KOPT-K1 (cell line): ENCODE measurements at regions not wholly inside any gene's neighbourhood (a gene's known extent, or its start where the extent isn't known, plus 50 kb on each side); places are given as distances from the start of the nearest gene placed in this dataset.

ENCODE experiments used
- H3K27ac ChIP-seq: fragments of 200-600 bp; sonication (generic); 2 replicates; pipeline ENCODE4 v1.5.1; 2016; ENCODE audit warnings: antibody characterized with exemption, mild to moderate bottlenecking, low read depth, low read length; ENCODE audit not compliant: poor library complexity, severe bottlenecking
- H3K36me3 ChIP-seq: fragments of 200-600 bp; sonication (generic); 2 replicates; pipeline ENCODE4 v1.5.1; 2017; ENCODE audit warnings: antibody characterized with exemption, mild to moderate bottlenecking, low read length, moderate library complexity; ENCODE audit not compliant: insufficient read depth
- H3K9me3 ChIP-seq: fragments of 200-600 bp; sonication (generic); 2 replicates; pipeline ENCODE4 v1.5.1; 2017; ENCODE audit warnings: antibody characterized with exemption, low read length, mild to moderate bottlenecking; ENCODE audit not compliant: insufficient read depth, poor library complexity, severe bottlenecking

- no peak overlapping the region for H3K27ac ChIP-seq
- peaks cover 4% of the 10 kb centered on the region for H3K9me3 ChIP-seq
- no peaks in the 10 kb centered on the region for H3K36me3 ChIP-seq
Observed at GRCh38 chr2:204066051-204066450, 129.5 kb downstream of the ICOS start.

GRCh38 chr2:204069804-204070203, 133.2 kb downstream of the ICOS start:
- Histone ChIP-seq H3K9me3 (peaks cover 4% of the 10 kb centered on the region), H3K36me3 (no peaks in the 10 kb centered on the region), H3K27ac (no peak overlapping the region)

GRCh38 chr2:204072443-204073324, 136.1 kb downstream of the ICOS start:
- H3K27ac ChIP-seq, result no peak overlapping the region
- no peaks in the 10 kb centered on the region for H3K36me3 ChIP-seq
- no peaks in the 10 kb centered on the region for H3K9me3 ChIP-seq

GRCh38 chr2:204074456-204074855, 137.9 kb downstream of the ICOS start:
- Histone ChIP-seq H3K27ac (no peak overlapping the region), H3K9me3 (no peaks in the 10 kb centered on the region), H3K36me3 (no peaks in the 10 kb centered on the region)

GRCh38 chr2:204078003-204078698, 141.6 kb downstream of the ICOS start:
- no peaks in the 10 kb centered on the region for H3K36me3 ChIP-seq
- no peaks in the 10 kb centered on the region for H3K9me3 ChIP-seq
- no peak overlapping the region for H3K27ac ChIP-seq

GRCh38 chr2:204081487-204082425, 145.2 kb downstream of the ICOS start:
- no peak overlapping the region for H3K27ac ChIP-seq
- no peaks in the 10 kb centered on the region for H3K36me3 ChIP-seq
- H3K9me3 ChIP-seq, result no peaks in the 10 kb centered on the region

GRCh38 chr2:204086167-204086566, 149.6 kb downstream of the ICOS start:
- no peak overlapping the region for H3K27ac ChIP-seq
- no peaks in the 10 kb centered on the region for H3K36me3 ChIP-seq

GRCh38 chr2:204089105-204089504, 152.5 kb downstream of the ICOS start:
- Histone ChIP-seq H3K27ac (no peak overlapping the region), H3K36me3 (no peaks in the 10 kb centered on the region), H3K9me3 (peaks cover 15% of the 10 kb centered on the region)

More at GRCh38 chr2:204086167-204086566, 149.6 kb downstream of the ICOS start:
- no peaks in the 10 kb centered on the region for H3K9me3 ChIP-seq

GRCh38 chr2:204089574-204089973, 153.0 kb downstream of the ICOS start:
- Histone ChIP-seq H3K27ac (no peak overlapping the region), H3K36me3 (no peaks in the 10 kb centered on the region), H3K9me3 (peaks cover 15% of the 10 kb centered on the region)

GRCh38 chr2:204090021-204090420, 153.5 kb downstream of the ICOS start:
- H3K27ac ChIP-seq, result no peak overlapping the region
- H3K9me3 ChIP-seq, result peaks cover 15% of the 10 kb centered on the region
- H3K36me3 ChIP-seq, result no peaks in the 10 kb centered on the region

- Histone ChIP-seq H3K27ac (no peak overlapping the region), H3K36me3 (no peaks in the 10 kb centered on the region), H3K9me3 (no peaks in the 10 kb centered on the region)
Observed at GRCh38 chr2:204104811-204105210, 168.2 kb downstream of the ICOS start.

- no peaks in the 10 kb centered on the region for H3K9me3 ChIP-seq
- H3K27ac ChIP-seq, result no peak overlapping the region
- no peaks in the 10 kb centered on the region for H3K36me3 ChIP-seq
Observed at GRCh38 chr2:204108330-204108751, 171.8 kb downstream of the ICOS start.

GRCh38 chr2:204108781-204109295, 172.3 kb downstream of the ICOS start:
- H3K9me3 ChIP-seq, result no peaks in the 10 kb centered on the region
- no peak overlapping the region for H3K27ac ChIP-seq

GRCh38 chr2:204109681-204110080, 173.1 kb downstream of the ICOS start:
- Histone ChIP-seq H3K9me3 (no peaks in the 10 kb centered on the region), H3K36me3 (no peaks in the 10 kb centered on the region), H3K27ac (peak overlapping the region; percentile 33)

More at GRCh38 chr2:204108781-204109295, 172.3 kb downstream of the ICOS start:
- no peaks in the 10 kb centered on the region for H3K36me3 ChIP-seq
